ENCODE measurements at regions not wholly inside any gene's neighbourhood (a gene's known extent, or its start where the extent isn't known, plus 50 kb on each side); places are given as distances from the start of the nearest gene placed in this dataset.

DNA sequence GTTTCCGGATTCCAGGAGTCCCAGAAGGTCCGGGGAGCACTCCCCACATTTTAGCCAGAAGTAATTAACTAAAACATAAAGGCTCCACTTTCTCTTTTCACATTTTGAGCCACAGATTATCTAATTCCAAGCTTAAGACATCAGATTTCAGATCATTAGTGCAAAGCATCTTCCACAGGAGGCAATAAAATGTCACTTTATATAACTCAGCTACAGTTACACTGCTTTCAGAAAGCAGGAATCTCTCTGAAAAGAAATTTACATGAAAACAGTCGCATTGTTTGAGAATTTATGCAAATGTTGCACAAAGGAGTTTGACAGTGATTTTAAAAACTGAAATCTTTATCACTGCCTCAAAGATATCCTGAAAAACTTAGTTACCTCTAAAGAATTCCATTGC lies 99.7 kb downstream of the LMO4 start:
- TF ChIP-seq, protein P1, sequence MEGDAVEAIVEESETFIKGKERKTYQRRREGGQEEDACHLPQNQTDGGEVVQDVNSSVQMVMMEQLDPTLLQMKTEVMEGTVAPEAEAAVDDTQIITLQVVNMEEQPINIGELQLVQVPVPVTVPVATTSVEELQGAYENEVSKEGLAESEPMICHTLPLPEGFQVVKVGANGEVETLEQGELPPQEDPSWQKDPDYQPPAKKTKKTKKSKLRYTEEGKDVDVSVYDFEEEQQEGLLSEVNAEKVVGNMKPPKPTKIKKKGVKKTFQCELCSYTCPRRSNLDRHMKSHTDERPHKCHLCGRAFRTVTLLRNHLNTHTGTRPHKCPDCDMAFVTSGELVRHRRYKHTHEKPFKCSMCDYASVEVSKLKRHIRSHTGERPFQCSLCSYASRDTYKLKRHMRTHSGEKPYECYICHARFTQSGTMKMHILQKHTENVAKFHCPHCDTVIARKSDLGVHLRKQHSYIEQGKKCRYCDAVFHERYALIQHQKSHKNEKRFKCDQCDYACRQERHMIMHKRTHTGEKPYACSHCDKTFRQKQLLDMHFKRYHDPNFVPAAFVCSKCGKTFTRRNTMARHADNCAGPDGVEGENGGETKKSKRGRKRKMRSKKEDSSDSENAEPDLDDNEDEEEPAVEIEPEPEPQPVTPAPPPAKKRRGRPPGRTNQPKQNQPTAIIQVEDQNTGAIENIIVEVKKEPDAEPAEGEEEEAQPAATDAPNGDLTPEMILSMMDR (IDR thresholded peaks at IDR 0.05), result no peak
- no peak for TF ChIP-seq POLR2A (IDR thresholded peaks at IDR 0.05)

All from testis (tissue), 2 donors.